ENCODE measurements at regions not wholly inside any gene's neighbourhood (a gene's known extent, or its start where the extent isn't known, plus 50 kb on each side); places are given as distances from the start of the nearest gene placed in this dataset.

DNA sequence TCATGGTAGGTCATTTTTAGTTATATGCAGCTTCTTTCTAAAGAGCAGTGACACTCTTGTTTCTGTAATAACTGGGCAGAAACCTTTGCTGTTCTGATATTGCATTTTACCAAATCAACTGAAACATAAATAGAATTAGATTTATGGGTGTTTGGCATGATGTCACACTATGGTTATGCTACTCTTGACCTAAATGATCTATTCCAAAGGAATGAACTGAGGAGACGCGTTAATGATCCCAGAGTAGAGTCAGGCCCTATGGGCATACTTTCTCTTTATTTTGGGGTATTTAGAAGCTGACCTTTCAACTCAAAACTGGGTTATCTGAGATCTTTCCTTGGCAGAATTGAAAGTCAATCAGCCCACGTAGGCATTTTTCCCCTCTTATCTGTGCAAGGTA lies 146.8 kb upstream of the ADAMTSL1 start:
- POLR2A ChIA-PET, result no interaction called here
- Histone ChIP-seq H2AFZ (ENCODE audit: low read depth, low read length) (no peak overlapping the region), H3K79me2 (ENCODE audit: control insufficient read depth, insufficient read depth, low read length) (no peaks in the 10 kb centered on the region), H3K36me3 (ENCODE audit: control insufficient read depth, insufficient read depth, low read length) (no peaks in the 10 kb centered on the region), H3K9me1 (ENCODE audit: control insufficient read depth, insufficient read depth, low read length) (no peaks in the 10 kb centered on the region), H3K27ac (ENCODE audit: extremely low read depth, low read depth, low read length) (no peak overlapping the region), H3K4me2 (ENCODE audit: insufficient read depth, low read length) (no peak overlapping the region), H3K4me1 (replicated peaks in 1 of 2; ENCODE audit: control insufficient read depth in 2 of 2, insufficient read depth in 2 of 2, low read length in 2 of 2) (no peaks in the 10 kb centered on the region), H3K9ac (ENCODE audit: insufficient read depth in 1 of 2, low read depth in 2 of 2, low read length in 2 of 2) (no peak overlapping the region), H3K27me3 (ENCODE audit: control insufficient read depth in 2 of 2, insufficient read depth in 2 of 2, low read length in 2 of 2) (no peaks in the 10 kb centered on the region), H4K20me1 (replicated peaks; ENCODE audit: control insufficient read depth, insufficient read depth, low read length) (no peaks in the 10 kb centered on the region), H3K9me3 (replicated peaks; ENCODE audit: control insufficient read depth, insufficient read depth, low read depth, low read length) (no peaks in the 10 kb centered on the region), H3K4me3 (no peak overlapping the region)
- ATAC-seq, result no peak
- no TSS peak for BruUV-seq (replicated peaks)
- intact Hi-C loops (cut with micrococcal nuclease), result no loop called here
- no peak for DNase-seq (ENCODE audit: extremely low read depth in 1 of 4, low spot score in 3 of 4)
- in situ Hi-C loops (cut with MboI), result no loop called here
- CTCF ChIA-PET (ENCODE audit: low intra/inter-chr PET ratio), result no interaction called here
- 0% methylated on average over 2 of the region's 3 CpGs for WGBS (ENCODE audit: insufficient coverage, low coverage, missing lambda C conversion rate)
- no peak for FAIRE-seq
- TF ChIP-seq TCF7 (IDR thresholded peaks at IDR 0.05; ENCODE audit: borderline replicate concordance) (no peak), ZNF57 (CRISPR knock-in tag; IDR thresholded peaks at IDR 0.05) (no peak), FOXK1 (CRISPR knock-in tag; IDR thresholded peaks at IDR 0.05; ENCODE audit: borderline replicate concordance) (no peak), ZBTB7A (IDR thresholded peaks at IDR 0.05; ENCODE audit: borderline replicate concordance, control insufficient read depth, low read depth, low read length) (no peak), DMBX1 (CRISPR knock-in tag; IDR thresholded peaks at IDR 0.05; ENCODE audit: borderline replicate concordance) (no peak), TEAD2 (tag; IDR thresholded peaks at IDR 0.05) (no peak), GATAD2B (IDR thresholded peaks at IDR 0.05; ENCODE audit: borderline replicate concordance) (no peak), HDAC2 (IDR thresholded peaks at IDR 0.05) (no peak), SLC30A9 (CRISPR knock-in tag; IDR thresholded peaks at IDR 0.05) (no peak), SETDB1 (IDR thresholded peaks at IDR 0.05; ENCODE audit: low read length) (no peak), RBFOX2 (IDR thresholded peaks at IDR 0.05; ENCODE audit: low read depth, low read length) (no peak), CBX3 (IDR thresholded peaks at IDR 0.05; ENCODE audit: borderline replicate concordance in 1 of 2, low read length in 2 of 2) (no peak), HNRNPLL (IDR thresholded peaks at IDR 0.05; ENCODE audit: low read depth, low read length, poor library complexity, severe bottlenecking) (no peak)
- TF ChIP-seq, protein P1, sequence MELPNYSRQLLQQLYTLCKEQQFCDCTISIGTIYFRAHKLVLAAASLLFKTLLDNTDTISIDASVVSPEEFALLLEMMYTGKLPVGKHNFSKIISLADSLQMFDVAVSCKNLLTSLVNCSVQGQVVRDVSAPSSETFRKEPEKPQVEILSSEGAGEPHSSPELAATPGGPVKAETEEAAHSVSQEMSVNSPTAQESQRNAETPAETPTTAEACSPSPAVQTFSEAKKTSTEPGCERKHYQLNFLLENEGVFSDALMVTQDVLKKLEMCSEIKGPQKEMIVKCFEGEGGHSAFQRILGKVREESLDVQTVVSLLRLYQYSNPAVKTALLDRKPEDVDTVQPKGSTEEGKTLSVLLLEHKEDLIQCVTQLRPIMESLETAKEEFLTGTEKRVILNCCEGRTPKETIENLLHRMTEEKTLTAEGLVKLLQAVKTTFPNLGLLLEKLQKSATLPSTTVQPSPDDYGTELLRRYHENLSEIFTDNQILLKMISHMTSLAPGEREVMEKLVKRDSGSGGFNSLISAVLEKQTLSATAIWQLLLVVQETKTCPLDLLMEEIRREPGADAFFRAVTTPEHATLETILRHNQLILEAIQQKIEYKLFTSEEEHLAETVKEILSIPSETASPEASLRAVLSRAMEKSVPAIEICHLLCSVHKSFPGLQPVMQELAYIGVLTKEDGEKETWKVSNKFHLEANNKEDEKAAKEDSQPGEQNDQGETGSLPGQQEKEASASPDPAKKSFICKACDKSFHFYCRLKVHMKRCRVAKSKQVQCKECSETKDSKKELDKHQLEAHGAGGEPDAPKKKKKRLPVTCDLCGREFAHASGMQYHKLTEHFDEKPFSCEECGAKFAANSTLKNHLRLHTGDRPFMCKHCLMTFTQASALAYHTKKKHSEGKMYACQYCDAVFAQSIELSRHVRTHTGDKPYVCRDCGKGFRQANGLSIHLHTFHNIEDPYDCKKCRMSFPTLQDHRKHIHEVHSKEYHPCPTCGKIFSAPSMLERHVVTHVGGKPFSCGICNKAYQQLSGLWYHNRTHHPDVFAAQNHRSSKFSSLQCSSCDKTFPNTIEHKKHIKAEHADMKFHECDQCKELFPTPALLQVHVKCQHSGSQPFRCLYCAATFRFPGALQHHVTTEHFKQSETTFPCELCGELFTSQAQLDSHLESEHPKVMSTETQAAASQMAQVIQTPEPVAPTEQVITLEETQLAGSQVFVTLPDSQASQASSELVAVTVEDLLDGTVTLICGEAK (IDR thresholded peaks at IDR 0.05), result no peak
- TF ChIP-seq, protein P1 (CRISPR knock-in tag; IDR thresholded peaks at IDR 0.05), result no peak

Data from K562 (cell line).